AG04450 (cell line): ENCODE measurements at regions not wholly inside any gene's neighbourhood (a gene's known extent, or its start where the extent isn't known, plus 50 kb on each side); places are given as distances from the start of the nearest gene placed in this dataset.

ENCODE experiments used
- CTCF ChIA-PET: fragments of 300-600, 350-600 bp; formaldehyde crosslinking; extraction: SDS; loops from one replicate; lab custom pipeline; 2022; ENCODE audit warnings: antibody characterized with exemption, inconsistent platforms; lab: Charles Lee
- POLR2A ChIA-PET: fragments of 350-600 bp; formaldehyde crosslinking; extraction: SDS; loops from one replicate; lab custom pipeline; 2021; ENCODE audit warnings: antibody characterized with exemption, inconsistent platforms; lab: Yijun Ruan, JAX
- DNase-seq: peaks from one replicate; pipeline ENCODE4 v3.0.0-alpha.2; 2011; ENCODE audit warnings: low read depth, low spot score
- H3K27ac ChIP-seq: one replicate; pipeline ENCODE4 v1.5.1; 2012; ENCODE audit warnings: low read depth, low read length, control low read depth
- H3K27me3 ChIP-seq: one replicate; pipeline ENCODE4 v1.6.0; 2012; ENCODE audit warnings: low read length; ENCODE audit not compliant: control insufficient read depth, insufficient read depth
- H3K4me3 ChIP-seq: 2 replicates; pipeline ENCODE4 v1.5.1; 2011; ENCODE audit warnings: mild to moderate bottlenecking, low read depth, low read length, control low read depth
- H3K9me3 ChIP-seq: 2 replicates; pipeline ENCODE4 v1.5.1; 2012; ENCODE audit warnings: low read length; ENCODE audit not compliant: control insufficient read depth, insufficient read depth
- TF ChIP-seq, protein P1 (sequence below): IDR thresholded peaks from 2 replicates; pipeline ENCODE4 v1.5.1; 2011; ENCODE audit warnings: low read depth, low read length, control low read depth, inconsistent platforms

DNA sequence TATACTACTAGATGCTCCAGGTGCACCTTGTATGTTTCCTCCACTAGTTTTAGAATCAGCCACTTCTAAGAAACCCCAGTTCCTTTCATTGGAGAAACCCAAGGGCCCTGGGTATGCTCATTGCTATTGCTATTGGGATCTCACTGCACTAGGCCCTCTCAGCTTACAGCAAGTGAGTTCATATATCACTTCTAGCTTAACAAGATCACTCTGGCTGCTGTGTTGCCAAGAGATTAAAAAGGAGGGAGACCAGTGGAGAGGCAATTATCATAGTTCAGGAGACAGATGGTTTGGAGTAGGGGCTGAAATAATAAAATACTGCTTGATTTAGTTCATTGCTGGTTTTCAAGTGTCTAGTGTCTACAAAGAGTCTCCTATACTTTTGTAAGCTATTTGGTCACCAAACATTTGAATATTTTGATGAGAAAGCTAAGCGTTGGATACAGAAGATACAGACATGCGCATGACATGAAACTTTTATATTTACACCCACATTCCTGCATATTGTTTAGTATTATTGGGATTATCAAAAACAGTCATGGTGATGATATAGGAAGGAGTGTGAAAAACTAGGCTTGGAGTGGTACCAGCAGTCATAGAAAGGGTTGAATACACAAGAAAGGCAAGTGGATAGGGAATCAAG lies 671.9 kb downstream of the ADGRL2 start:
- Histone ChIP-seq H3K9me3 (no peaks in the 10 kb centered on the region), H3K27ac (no peak overlapping the region), H3K4me3 (no peak overlapping the region), H3K27me3 (no peaks in the 10 kb centered on the region)
- no peak for DNase-seq
- ChIA-PET CTCF (no interaction called here), POLR2A (no interaction called here)
- TF ChIP-seq, protein P1, sequence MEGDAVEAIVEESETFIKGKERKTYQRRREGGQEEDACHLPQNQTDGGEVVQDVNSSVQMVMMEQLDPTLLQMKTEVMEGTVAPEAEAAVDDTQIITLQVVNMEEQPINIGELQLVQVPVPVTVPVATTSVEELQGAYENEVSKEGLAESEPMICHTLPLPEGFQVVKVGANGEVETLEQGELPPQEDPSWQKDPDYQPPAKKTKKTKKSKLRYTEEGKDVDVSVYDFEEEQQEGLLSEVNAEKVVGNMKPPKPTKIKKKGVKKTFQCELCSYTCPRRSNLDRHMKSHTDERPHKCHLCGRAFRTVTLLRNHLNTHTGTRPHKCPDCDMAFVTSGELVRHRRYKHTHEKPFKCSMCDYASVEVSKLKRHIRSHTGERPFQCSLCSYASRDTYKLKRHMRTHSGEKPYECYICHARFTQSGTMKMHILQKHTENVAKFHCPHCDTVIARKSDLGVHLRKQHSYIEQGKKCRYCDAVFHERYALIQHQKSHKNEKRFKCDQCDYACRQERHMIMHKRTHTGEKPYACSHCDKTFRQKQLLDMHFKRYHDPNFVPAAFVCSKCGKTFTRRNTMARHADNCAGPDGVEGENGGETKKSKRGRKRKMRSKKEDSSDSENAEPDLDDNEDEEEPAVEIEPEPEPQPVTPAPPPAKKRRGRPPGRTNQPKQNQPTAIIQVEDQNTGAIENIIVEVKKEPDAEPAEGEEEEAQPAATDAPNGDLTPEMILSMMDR = no peak

DNA sequence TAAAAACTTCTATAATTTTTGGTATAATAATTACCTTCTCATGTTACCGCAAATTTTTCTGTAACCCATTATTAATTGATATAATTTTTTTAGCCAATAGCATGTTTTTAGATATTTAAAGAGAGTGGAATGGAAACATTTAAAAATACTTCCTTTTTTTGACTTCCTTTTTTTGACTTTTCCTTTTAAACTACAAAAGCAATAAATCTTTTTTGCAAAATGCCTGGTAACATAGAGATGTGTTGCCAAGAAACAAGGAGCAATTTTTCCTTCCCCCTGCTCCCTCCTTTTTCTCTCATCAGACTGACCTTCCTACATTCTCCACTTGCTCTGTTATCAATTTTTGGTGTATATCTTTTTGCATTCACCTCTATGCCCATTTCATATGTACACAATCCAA lies 666.2 kb downstream of the ADGRL2 start:
- H3K4me3 ChIP-seq = no peak overlapping the region
- ChIA-PET POLR2A (no interaction called here), CTCF (no interaction called here)
- no peaks in the 10 kb centered on the region for H3K9me3 ChIP-seq
- DNase-seq = no peak
- H3K27me3 ChIP-seq = no peaks in the 10 kb centered on the region
- H3K27ac ChIP-seq = no peak overlapping the region
- TF ChIP-seq, protein P1 = no peak

DNA sequence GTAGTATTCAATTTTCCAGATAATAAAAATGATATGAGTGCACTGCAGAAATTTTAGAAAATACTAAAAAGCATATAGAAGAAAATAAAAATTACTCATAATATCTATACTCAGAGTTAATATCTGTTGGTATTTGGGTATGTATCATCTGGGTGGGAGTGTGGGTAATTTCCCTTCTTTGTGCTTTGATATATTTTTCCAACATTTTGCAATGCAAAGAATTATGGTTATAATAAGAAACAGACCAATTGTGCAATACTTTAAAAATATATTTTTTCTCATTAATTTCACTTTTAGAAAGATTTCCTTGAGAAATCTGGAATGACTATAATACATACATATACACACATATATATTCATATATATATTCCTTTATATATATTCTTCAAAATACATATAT lies 665.7 kb downstream of the ADGRL2 start:
- Histone ChIP-seq H3K9me3 (no peaks in the 10 kb centered on the region), H3K4me3 (no peak overlapping the region), H3K27ac (no peak overlapping the region), H3K27me3 (no peaks in the 10 kb centered on the region)
- TF ChIP-seq, protein P1 = no peak
- ChIA-PET CTCF (no interaction called here), POLR2A (no interaction called here)
- no peak for DNase-seq

DNA sequence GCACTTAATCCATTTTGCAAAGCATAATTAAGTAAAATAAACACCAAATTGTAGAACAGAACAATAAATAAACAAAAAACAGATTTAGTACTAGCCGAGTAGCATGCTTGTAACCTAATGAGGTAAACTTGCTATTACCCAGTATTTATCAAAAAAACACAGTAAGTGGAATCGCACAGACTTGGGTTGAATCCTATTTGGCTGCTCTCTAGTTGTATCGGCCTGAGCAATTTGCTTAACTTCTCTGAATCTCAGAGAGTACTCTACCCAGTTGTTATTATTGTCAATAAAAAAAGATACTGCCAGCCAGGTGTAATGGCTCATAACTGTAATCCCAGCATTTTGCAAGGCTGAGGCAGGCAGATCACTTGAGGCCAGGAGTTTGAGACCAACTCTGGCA lies 664.3 kb downstream of the ADGRL2 start:
- DNase-seq = no peak
- Histone ChIP-seq H3K4me3 (no peak overlapping the region), H3K27ac (no peak overlapping the region), H3K9me3 (no peaks in the 10 kb centered on the region), H3K27me3 (no peaks in the 10 kb centered on the region)
- TF ChIP-seq, protein P1 = no peak
- ChIA-PET CTCF (no interaction called here), POLR2A (no interaction called here)

DNA sequence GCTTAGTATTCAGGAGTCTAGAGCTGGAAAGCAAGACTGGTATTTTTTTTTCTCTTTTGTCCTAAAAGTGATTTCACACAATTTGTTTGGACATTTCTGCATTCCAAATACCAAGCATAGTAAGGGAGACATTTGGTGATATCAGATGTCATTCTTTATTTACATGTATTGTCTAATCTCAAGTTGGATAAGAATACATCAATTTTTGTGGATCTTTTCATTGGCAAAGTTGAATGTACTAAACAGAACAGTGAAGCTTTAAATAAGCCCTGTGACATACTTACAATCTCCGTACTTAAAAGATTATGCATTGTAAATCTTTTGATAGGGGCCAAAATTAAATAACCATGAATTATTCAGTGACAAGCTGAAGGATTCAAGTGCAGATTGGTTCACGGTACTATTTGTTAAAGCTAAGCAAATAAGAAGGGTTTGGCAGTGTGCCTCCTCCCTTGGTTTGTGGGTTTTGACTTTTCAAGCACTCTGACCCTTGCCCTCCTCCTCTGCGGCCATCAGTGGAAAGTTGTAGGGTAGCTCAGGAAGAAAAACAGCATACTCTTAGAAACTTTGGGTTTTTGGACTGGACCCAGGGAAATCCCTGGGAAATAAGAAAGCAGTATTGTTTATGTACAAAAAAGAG lies 663.7 kb downstream of the ADGRL2 start:
- Histone ChIP-seq H3K9me3 (no peaks in the 10 kb centered on the region), H3K27me3 (no peaks in the 10 kb centered on the region), H3K27ac (no peak overlapping the region), H3K4me3 (no peak overlapping the region)
- no peak for DNase-seq
- TF ChIP-seq, protein P1 = no peak
- ChIA-PET CTCF (no interaction called here), POLR2A (no interaction called here)
